Kidney (tissue), 13 donors: ENCODE measurements at regions not wholly inside any gene's neighbourhood (a gene's known extent, or its start where the extent isn't known, plus 50 kb on each side); places are given as distances from the start of the nearest gene placed in this dataset.
"Not testable (repeated sequence)": the region's sequence is repeated elsewhere in the genome, so short reads cannot be mapped to it uniquely, and the experiment has no call there.

Source experiments
- DNase-seq, 5 donors: peaks; one replicate each; pipeline ENCODE4 v3.0.0-alpha.2; 2013 to 2020
- FAIRE-seq: peaks from 2 replicates; lab custom pipeline; 2012; peaks lifted over from hg19 to GRCh38; lab: Jason Lieb, UNC
- H3K27ac ChIP-seq, 2 donors: one replicate each; pipeline ENCODE4 v1.7.0; 2013; ENCODE audit warnings: low read depth in 2 of 2, low read length in 2 of 2, inconsistent platforms in 1 of 2
- H3K27me3 ChIP-seq: one replicate; pipeline ENCODE4 v1.7.1; 2013; ENCODE audit warnings: low read length, inconsistent platforms; ENCODE audit not compliant: control insufficient read depth, insufficient read depth
- H3K36me3 ChIP-seq, 3 donors: one replicate each; pipeline versions ENCODE4 v1.7.0 to v1.7.1; 2013; ENCODE audit warnings: low read length in 3 of 3, control low read depth in 1 of 3, inconsistent platforms in 1 of 3; ENCODE audit not compliant: insufficient read depth in 3 of 3, control insufficient read depth in 2 of 3
- H3K4me1 ChIP-seq, 3 donors: one replicate each; pipeline versions ENCODE4 v1.7.0 to v1.7.1; 2013; ENCODE audit warnings: low read length in 3 of 3, inconsistent platforms in 1 of 3, low read depth in 1 of 3; ENCODE audit not compliant: control insufficient read depth in 2 of 3, insufficient read depth in 2 of 3
- H3K4me3 ChIP-seq, 3 donors: one replicate each; pipeline versions ENCODE4 v1.7.0 to v1.8.1; 2013; ENCODE audit warnings: low read length in 3 of 3, control low read depth in 1 of 3, inconsistent platforms in 1 of 3
- H3K9ac ChIP-seq, 3 donors: one replicate each; pipeline versions ENCODE4 v1.7.0 to v1.7.1; 2013; ENCODE audit warnings: low read length in 3 of 3, control low read depth in 1 of 3, inconsistent platforms in 1 of 3
- H3K9me3 ChIP-seq, 3 donors: one replicate each; pipeline versions ENCODE4 v1.7.0 to v1.7.1; 2013; ENCODE audit warnings: low read length in 3 of 3, control low read depth in 1 of 3, inconsistent platforms in 1 of 3; ENCODE audit not compliant: control insufficient read depth in 2 of 3, insufficient read depth in 1 of 3
- CTCF ChIP-seq: IDR thresholded peaks from 3 replicates; pipeline ENCODE4 v1.5.1; 2012; ENCODE audit warnings: mild to moderate bottlenecking, moderate library complexity, borderline replicate concordance; ENCODE audit not compliant: insufficient read depth; ENCODE audit errors: extremely low read depth
- intact Hi-C: fragments of 100-400 bp; cut with DNase I; formaldehyde crosslinking; loops from one replicate; pipeline ENCODE4 v1.11.1; 2022
- donor health status: control.
- donor health status: control.
- donor health status: control.
- donor health status: control.
- donor health status: control.
- donor health status: DM: yes; HTN: yes; CAD: no.
- donor health status: Normal renal cell carcinoma (clear cell type).

GRCh38 chrX:146934256-146934655 is 119.7 kb upstream of the CXorf51A start:
- no peak overlapping the region for H3K27ac ChIP-seq
- no peak for DNase-seq
- TF ChIP-seq CTCF: no peak
- no peaks in the 10 kb centered on the region for H3K27me3 ChIP-seq
- intact Hi-C loops: no loop called here
- H3K4me1 ChIP-seq: no peaks in the 10 kb centered on the region
- peak; percentile 74 for FAIRE-seq
- H3K9ac ChIP-seq: no peak overlapping the region
- no peaks in the 10 kb centered on the region for H3K36me3 ChIP-seq
- no peak overlapping the region for H3K4me3 ChIP-seq
- no peaks in the 10 kb centered on the region for H3K9me3 ChIP-seq

- H3K9ac ChIP-seq, H3K4me1 ChIP-seq, H3K27ac ChIP-seq, intact Hi-C loops, H3K9me3 ChIP-seq, H3K36me3 ChIP-seq, H3K4me3 ChIP-seq, H3K27me3 ChIP-seq, DNase-seq, FAIRE-seq: not testable (repeated sequence)
These were observed 118.5 kb upstream of the CXorf51A start for GRCh38 chrX:146932997-146933396.

- Histone ChIP-seq H3K4me1 (no peaks in the 10 kb centered on the region), H3K9me3 (no peaks in the 10 kb centered on the region), H3K27me3 (no peaks in the 10 kb centered on the region), H3K9ac (no peak overlapping the region), H3K27ac (no peak overlapping the region), H3K36me3 (no peaks in the 10 kb centered on the region), H3K4me3 (no peak overlapping the region)
- intact Hi-C loops: no loop called here
- FAIRE-seq (no peak), DNase-seq (no peak)
- TF ChIP-seq CTCF: no peak
These were observed 106.7 kb upstream of the CXorf51A start for GRCh38 chrX:146921204-146921603.

- H3K4me3 ChIP-seq: no peak overlapping the region
- FAIRE-seq (no peak), DNase-seq (no peak)
- H3K4me1 ChIP-seq: no peaks in the 10 kb centered on the region
- H3K9me3 ChIP-seq: no peaks in the 10 kb centered on the region
- no peaks in the 10 kb centered on the region for H3K36me3 ChIP-seq
- intact Hi-C loops: no loop called here
- no peak overlapping the region for H3K27ac ChIP-seq
- TF ChIP-seq CTCF: no peak
- H3K9ac ChIP-seq: no peak overlapping the region
- no peaks in the 10 kb centered on the region for H3K27me3 ChIP-seq
These were observed 93.1 kb upstream of the CXorf51A start for GRCh38 chrX:146907391-146908240.
